Subcutaneous abdominal adipose tissue (tissue), 5 donors: ENCODE measurements at regions not wholly inside any gene's neighbourhood (a gene's known extent, or its start where the extent isn't known, plus 50 kb on each side); places are given as distances from the start of the nearest gene placed in this dataset.
"Not testable (repeated sequence)": the region's sequence is repeated elsewhere in the genome, so short reads cannot be mapped to it uniquely, and the experiment has no call there.

Experiments
- H3K27ac ChIP-seq: one replicate; pipeline ENCODE4 v1.7.0; 2013; ENCODE audit warnings: low read depth, mild to moderate bottlenecking, inconsistent platforms, low read length, moderate library complexity
- H3K27me3 ChIP-seq, 5 donors: one replicate each; pipeline ENCODE4 v1.7.0; 2013; ENCODE audit warnings: low read length in 5 of 5, inconsistent platforms in 1 of 5; ENCODE audit not compliant: control insufficient read depth in 5 of 5, insufficient read depth in 4 of 5
- H3K36me3 ChIP-seq, 5 donors: one replicate each; pipeline ENCODE4 v1.7.0; 2013; ENCODE audit warnings: low read length in 5 of 5; ENCODE audit not compliant: control insufficient read depth in 5 of 5, insufficient read depth in 5 of 5
- H3K4me1 ChIP-seq, 5 donors: one replicate each; pipeline ENCODE4 v1.7.0; 2013; ENCODE audit warnings: low read length in 5 of 5, mild to moderate bottlenecking in 3 of 5, moderate library complexity in 1 of 5; ENCODE audit not compliant: control insufficient read depth in 5 of 5, insufficient read depth in 5 of 5
- H3K4me3 ChIP-seq, 5 donors: one replicate each; pipeline ENCODE4 v1.7.0; 2013; ENCODE audit warnings: low read length in 5 of 5, low read depth in 1 of 5
- H3K9ac ChIP-seq, 5 donors: one replicate each; pipeline ENCODE4 v1.7.0; 2013; ENCODE audit warnings: low read length in 5 of 5, mild to moderate bottlenecking in 4 of 5, moderate library complexity in 3 of 5
- H3K9me3 ChIP-seq, 5 donors: one replicate each; pipeline ENCODE4 v1.7.0; 2013; ENCODE audit warnings: low read length in 5 of 5; ENCODE audit not compliant: control insufficient read depth in 5 of 5
- donor health status: healthy.
- donor health status: healthy.
- donor health status: healthy.
- donor health status: healthy.
- donor health status: healthy.

DNA sequence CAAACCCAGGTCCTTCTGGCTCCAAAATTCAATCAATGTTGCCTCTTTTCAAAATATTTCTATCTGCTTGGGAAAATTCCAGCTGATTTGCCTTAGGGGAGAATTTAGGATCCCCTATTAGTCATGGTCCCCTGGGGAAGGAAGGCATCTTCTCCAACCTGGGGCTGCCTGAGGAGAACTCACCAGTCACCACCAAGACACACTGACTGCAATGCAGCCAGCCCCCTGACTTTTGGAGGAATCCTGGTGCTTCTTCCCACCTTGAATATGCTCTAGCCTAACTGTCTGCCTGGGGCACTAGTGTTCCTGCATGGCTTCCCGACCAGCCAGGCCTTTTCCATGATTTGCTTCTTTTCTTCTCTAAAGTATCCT, 71.8 kb upstream of the BCL2L14 start:
- Histone ChIP-seq H3K27ac (no peak overlapping the region), H3K4me1 (no peaks in the 10 kb centered on the region), H3K36me3 (no peaks in the 10 kb centered on the region), H3K9ac (no peak overlapping the region), H3K27me3 (no peaks in the 10 kb centered on the region), H3K9me3 (no peaks in the 10 kb centered on the region), H3K4me3 (no peak overlapping the region)

DNA sequence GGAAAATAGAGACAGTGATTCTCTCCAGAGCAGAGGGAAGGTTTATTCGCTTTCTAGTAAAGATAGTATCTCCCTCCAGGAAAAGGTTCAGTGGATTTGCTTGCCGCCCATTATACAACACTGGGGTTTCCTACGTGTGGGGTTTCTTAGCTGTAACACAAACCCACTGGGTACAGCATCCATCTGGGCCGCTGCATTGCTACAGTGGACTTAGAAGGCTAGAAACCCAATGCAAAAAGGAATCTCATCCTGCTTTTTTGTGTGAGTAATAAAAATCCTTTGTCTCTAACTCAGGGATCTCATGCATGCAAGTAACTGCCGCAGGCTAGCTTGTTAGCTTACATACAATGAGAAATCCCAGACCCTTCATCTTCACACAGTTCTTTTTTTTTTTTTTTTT, 67.1 kb upstream of the BCL2L14 start:
- Histone ChIP-seq H3K4me3 (no peak overlapping the region), H3K27ac (no peak overlapping the region), H3K4me1 (peaks cover 0 to 3% (median 0%) of the 10 kb centered on the region in 5 donors), H3K27me3 (no peaks in the 10 kb centered on the region), H3K9ac (no peak overlapping the region), H3K36me3 (no peaks in the 10 kb centered on the region), H3K9me3 (no peaks in the 10 kb centered on the region)

DNA sequence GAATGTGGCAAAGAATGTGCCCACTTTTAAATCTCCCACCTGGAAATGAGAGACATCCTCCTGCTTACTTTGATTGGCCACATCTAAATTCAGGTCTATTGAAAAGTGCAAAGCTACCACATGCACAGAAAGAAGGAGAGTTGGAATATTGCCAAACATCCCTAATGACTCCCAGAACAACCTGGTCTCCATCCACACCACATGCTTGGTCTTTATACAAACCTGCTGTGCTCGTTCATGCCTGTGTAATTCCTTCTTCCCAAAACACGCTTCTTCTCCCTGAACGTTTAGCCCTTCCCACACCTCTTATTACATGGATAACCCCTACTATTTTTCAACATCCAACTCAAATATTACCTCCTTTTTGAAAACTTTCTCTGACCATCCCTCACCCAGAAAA, 66.2 kb upstream of the BCL2L14 start:
- Histone ChIP-seq H3K4me3 (no peak overlapping the region), H3K27me3 (no peaks in the 10 kb centered on the region), H3K27ac (no peak overlapping the region), H3K4me1 (peaks cover 0 to 3% (median 0%) of the 10 kb centered on the region in 5 donors), H3K9ac (no peak overlapping the region), H3K36me3 (no peaks in the 10 kb centered on the region), H3K9me3 (no peaks in the 10 kb centered on the region)

DNA sequence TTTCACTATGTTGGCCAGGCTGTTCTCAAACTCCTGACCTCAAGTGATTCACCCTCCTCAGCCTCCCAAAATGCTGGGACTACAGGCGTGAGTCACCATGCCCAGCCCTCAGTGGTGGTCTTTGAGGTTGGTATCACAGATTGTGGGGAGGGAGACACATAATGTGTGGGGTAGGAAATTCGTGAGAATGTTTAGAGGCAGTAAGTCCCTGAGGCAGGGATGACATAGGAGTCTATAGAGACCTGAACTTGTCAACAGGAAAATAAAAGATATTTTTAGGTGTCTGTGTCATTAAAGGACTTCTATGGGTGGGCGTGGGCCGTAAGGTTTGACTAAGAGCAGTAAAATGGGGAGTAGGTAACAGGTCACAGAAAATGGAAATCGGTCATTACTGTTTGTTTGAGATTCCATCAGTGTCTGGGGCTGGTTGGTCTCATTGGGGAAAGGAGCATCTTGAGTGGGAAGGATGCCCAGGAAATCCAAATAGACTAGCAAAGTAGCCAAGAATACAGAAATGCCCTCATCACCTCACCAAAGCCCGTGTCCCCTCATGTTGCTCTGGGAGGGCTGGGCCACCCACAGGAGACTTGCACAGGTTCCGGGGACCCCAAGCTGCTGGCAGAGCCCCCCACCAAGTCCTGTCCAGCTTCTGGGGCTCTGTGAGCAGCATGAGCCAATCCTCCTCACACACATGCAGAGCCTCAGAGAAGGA, 63.6 kb upstream of the BCL2L14 start:
- no peak overlapping the region for H3K4me3 ChIP-seq
- no peak overlapping the region for H3K27ac ChIP-seq
- no peaks in the 10 kb centered on the region for H3K9me3 ChIP-seq
- no peaks in the 10 kb centered on the region for H3K36me3 ChIP-seq
- H3K9ac ChIP-seq, result no peak overlapping the region
- peaks cover 0 to 22% (median 10%) of the 10 kb centered on the region in 5 donors for H3K4me1 ChIP-seq
- peaks cover 0 to 8% (median 0%) of the 10 kb centered on the region in 5 donors for H3K27me3 ChIP-seq

DNA sequence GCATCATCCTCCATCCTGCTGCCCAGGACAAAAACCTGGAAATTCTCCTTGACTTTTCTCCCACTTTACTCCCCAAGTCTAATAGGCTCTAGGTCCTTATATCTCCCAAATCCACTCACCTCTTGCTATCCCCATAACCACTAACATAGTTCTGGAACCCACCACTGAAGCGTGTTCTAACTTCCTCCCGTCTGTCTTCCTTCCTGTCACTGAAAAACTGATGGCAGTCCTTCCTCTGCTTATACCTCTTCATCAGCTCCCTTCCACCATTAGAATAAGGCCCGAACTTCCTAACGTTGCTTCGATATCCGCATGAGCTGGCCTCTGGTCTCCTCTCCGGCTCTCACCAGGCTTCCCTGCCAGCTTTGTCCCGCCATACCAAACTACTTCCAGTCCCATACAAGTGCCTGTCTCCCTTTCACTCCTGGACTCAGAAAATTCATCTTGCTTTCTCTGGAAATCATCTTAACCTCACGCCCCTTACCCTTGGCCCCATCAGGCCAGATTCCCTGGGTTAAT, 63.0 kb upstream of the BCL2L14 start:
- H3K9me3 ChIP-seq, result no peaks in the 10 kb centered on the region
- H3K4me3 ChIP-seq, result no peak overlapping the region
- H3K27me3 ChIP-seq, result peaks cover 0 to 8% (median 0%) of the 10 kb centered on the region in 5 donors
- H3K4me1 ChIP-seq, result peaks cover 0 to 22% (median 10%) of the 10 kb centered on the region in 5 donors
- no peaks in the 10 kb centered on the region for H3K36me3 ChIP-seq
- H3K9ac ChIP-seq, result no peak overlapping the region
- no peak overlapping the region for H3K27ac ChIP-seq

DNA sequence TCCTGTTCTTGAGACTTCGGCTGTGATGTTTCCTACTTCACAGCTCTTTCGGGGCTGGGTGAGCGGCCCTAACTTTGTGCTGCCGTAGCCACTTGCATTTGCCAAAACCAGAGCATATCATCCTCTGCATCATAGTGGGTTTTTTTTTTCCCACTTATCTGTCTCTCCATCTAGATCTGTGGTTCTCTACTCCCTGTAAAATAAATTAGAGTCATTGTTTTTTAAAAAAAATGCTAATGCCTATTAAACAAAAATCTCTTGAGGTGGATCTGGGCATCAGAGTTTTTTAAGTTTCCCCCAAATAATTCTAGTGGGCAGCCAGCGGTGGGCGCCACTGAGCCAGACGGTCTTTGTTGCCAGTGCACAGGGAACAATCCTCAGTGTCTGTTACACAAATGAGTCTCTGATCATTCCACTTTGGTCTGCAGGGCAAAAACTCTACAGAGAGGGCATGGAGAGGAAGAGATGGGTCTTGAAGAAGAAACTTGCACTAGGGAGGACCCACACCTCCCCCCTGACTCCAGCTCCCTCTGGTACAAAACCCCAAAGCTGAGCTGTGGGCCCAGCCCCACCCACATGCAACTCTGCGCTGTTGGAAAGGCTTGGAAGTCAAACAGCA, 62.4 kb upstream of the BCL2L14 start:
- no peak overlapping the region for H3K27ac ChIP-seq
- peaks cover 0 to 8% (median 0%) of the 10 kb centered on the region in 5 donors for H3K27me3 ChIP-seq
- no peak overlapping the region for H3K9ac ChIP-seq
- no peaks in the 10 kb centered on the region for H3K36me3 ChIP-seq
- no peaks in the 10 kb centered on the region for H3K9me3 ChIP-seq
- peaks cover 0 to 22% (median 10%) of the 10 kb centered on the region in 5 donors for H3K4me1 ChIP-seq
- H3K4me3 ChIP-seq, result no peak overlapping the region

DNA sequence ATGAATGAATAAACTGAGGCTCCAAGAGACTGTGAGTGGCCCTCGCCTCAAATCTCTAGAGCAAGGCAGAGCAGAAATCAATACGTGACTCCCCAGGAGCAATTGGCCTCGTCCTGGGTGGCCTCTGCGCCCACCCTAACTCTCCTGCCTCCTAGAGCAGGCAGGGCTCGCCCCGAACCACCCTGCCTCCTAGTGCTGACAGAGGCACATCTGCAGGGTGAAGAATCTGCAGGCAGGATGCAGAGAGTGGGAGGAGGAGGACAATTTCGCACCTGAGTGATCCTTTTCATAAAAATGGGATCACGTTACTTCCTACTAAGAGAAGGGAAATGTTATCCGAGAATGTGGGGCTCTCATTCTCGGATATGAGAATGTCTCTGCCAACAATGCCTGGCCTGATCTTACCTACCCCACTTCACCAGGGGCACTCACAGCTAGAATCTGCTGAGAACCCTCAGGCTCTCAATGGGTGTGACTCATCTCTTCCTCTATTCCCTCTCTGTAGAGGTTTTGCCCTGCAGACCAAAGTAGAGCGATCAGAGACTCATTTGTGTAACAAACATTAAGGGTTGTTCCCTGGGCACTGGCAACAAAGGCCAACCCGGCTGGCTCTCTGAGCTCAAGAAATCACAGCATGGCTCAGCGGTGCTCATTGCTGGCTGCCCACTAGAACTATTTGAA, 61.7 kb upstream of the BCL2L14 start:
- Histone ChIP-seq H3K27me3 (peaks cover 0 to 8% (median 0%) of the 10 kb centered on the region in 5 donors), H3K4me3 (no peak overlapping the region), H3K9ac (no peak overlapping the region), H3K4me1 (peaks cover 0 to 22% (median 10%) of the 10 kb centered on the region in 5 donors), H3K36me3 (no peaks in the 10 kb centered on the region), H3K27ac (no peak overlapping the region), H3K9me3 (no peaks in the 10 kb centered on the region)

DNA sequence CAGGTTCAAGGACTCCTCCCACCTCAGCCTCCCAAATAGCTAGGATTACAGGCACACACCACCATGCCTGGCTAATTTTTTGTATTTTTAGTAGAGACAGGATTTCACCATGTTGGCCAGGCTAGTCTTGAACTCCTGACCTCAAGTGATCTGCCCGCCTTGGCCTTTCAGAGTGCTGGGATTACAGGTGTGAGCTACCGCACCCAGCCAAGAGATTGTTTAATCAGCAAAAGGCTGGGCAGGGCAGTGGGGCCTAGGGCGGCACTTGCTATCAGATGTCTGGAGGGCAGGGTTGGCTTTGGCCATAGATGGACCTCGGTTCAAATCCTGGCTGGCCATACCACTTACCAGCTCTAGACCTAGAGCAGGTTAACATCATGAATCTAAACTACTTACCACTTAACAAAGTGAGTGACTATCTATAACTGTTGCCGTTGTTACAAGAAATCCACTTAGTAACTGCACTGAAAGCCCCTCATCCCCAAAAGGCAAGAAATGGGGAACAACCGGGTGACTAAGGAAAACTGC, 60.9 kb upstream of the BCL2L14 start:
- not testable (repeated sequence) for H3K27me3 ChIP-seq, H3K36me3 ChIP-seq, H3K9me3 ChIP-seq, H3K27ac ChIP-seq
- Histone ChIP-seq H3K4me3 (peak overlapping the region in 4 of 5 donors; percentile 15 to 53 (median 38)), H3K4me1 (peaks cover 0 to 22% (median 10%) of the 10 kb centered on the region in 5 donors), H3K9ac (peak overlapping the region in 1 of 5 donors; percentile 1)

DNA sequence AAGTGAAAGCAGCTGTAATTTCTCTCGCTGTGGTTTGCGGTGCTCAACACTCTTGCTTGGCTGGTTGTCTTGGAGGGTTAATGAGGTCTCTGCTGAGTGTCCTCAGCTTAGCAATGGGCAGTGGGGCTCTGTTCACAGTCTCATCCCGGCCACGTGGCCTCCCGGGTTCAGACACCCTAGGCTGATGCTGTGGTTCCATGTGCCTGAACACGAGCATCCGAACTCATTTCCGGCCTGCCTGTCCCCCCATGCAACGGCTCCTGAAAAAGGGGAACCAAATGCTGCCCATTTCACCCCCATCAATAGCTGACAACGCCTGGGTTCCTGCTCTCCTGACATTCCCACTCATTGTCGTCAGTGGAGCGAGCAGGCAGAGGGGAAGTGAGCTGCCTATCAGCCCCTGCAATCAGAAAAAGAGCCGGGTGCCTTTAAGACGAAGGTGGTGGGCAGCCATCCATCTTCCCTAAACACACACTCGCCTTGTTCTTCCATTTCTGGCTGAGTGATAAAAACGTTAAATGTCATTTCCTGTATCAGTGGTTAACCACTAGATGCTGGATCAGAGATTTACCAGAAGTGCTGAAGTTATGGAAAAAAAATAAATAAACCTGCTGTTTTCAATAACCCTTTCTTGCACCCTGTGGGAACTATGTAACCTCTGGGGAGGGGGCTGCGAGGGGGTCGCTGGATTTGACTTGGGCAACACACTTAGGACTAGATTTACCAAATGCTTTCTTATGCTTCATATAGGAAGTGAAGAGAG, 60.3 kb upstream of the BCL2L14 start:
- Histone ChIP-seq H3K4me3 (peak overlapping the region in 4 of 5 donors; percentile 15 to 53 (median 38)), H3K36me3 (no peaks in the 10 kb centered on the region), H3K27me3 (peaks cover 0 to 8% (median 0%) of the 10 kb centered on the region in 5 donors), H3K9me3 (no peaks in the 10 kb centered on the region), H3K4me1 (peaks cover 0 to 22% (median 10%) of the 10 kb centered on the region in 5 donors), H3K9ac (peak overlapping the region in 1 of 5 donors; percentile 1), H3K27ac (no peak overlapping the region)
